Naive thymus-derived CD4-positive, alpha-beta T cell (primary cell): ENCODE measurements at regions not wholly inside any gene's neighbourhood (a gene's known extent, or its start where the extent isn't known, plus 50 kb on each side); places are given as distances from the start of the nearest gene placed in this dataset.
"Not testable (repeated sequence)": the region's sequence is repeated elsewhere in the genome, so short reads cannot be mapped to it uniquely, and the experiment has no call there.

Experiments used
- ATAC-seq: fragments of 150-1000 bp; cut with Tn5 transposase; 2 replicates; pipeline ENCODE4 v1.10.0; 2021; ENCODE audit warnings: mild to moderate bottlenecking, moderate library complexity
- CTCF ChIA-PET: fragments of 350-600 bp; sonication (Branson Sonifier 250); formaldehyde crosslinking; loops from one replicate; lab custom pipeline; 2021; ENCODE audit warnings: antibody characterized with exemption; lab: Charles Lee
- POLR2A ChIA-PET: fragments of 350-600 bp; sonication (Branson Sonifier 250); formaldehyde crosslinking; loops from one replicate; lab custom pipeline; 2021; ENCODE audit warnings: antibody characterized with exemption, inconsistent platforms; lab: Charles Lee
- DNase-seq, 9 donors: peaks; one replicate each; pipeline versions ENCODE4 v3.0.0 to v3.0.0-alpha.2; 2020 to 2022; ENCODE audit warnings: mixed read lengths in 1 of 9
- H3K27ac ChIP-seq: one replicate; pipeline ENCODE4 v1.7.0; 2013; ENCODE audit warnings: mild to moderate bottlenecking, low read depth, low read length, moderate library complexity
- H3K27me3 ChIP-seq, 2 donors: one replicate each; pipeline ENCODE4 v1.7.0; 2013; ENCODE audit warnings: low read length in 2 of 2, mild to moderate bottlenecking in 2 of 2, moderate library complexity in 2 of 2; ENCODE audit not compliant: control insufficient read depth in 2 of 2, insufficient read depth in 2 of 2
- H3K36me3 ChIP-seq, 3 experiments: 1 replicate in 2 of 3; 2 replicates in 1 of 3; pipeline ENCODE4 v1.7.0; 2013; ENCODE audit warnings: low read length in 3 of 3, mild to moderate bottlenecking in 3 of 3, moderate library complexity in 1 of 3; ENCODE audit not compliant: insufficient read depth in 3 of 3, control insufficient read depth in 2 of 3
- H3K4me1 ChIP-seq, 2 donors: one replicate each; pipeline ENCODE4 v1.7.0; 2013; ENCODE audit warnings: low read length in 2 of 2, mild to moderate bottlenecking in 2 of 2, moderate library complexity in 1 of 2; ENCODE audit not compliant: control insufficient read depth in 2 of 2, insufficient read depth in 2 of 2
- H3K4me3 ChIP-seq: 2 replicates; pipeline ENCODE4 v1.7.0; 2013; ENCODE audit warnings: mild to moderate bottlenecking, low read length
- H3K9me3 ChIP-seq, 3 experiments: 1 replicate in 2 of 3; 2 replicates in 1 of 3; pipeline ENCODE4 v1.7.0; 2013; ENCODE audit warnings: low read length in 3 of 3; ENCODE audit not compliant: control insufficient read depth in 2 of 3
- H3K27ac Mint-ChIP-seq, 9 donors: one replicate each; pipeline ENCODE4 v1.8.0; 2020 to 2022; ENCODE audit warnings: mixed read lengths in 9 of 9, mild to moderate bottlenecking in 8 of 9, moderate library complexity in 5 of 9, inconsistent platforms in 2 of 9
- H3K27me3 Mint-ChIP-seq, 5 donors: one replicate each; pipeline ENCODE4 v1.8.0; 2021 to 2022; ENCODE audit warnings: mixed read lengths in 5 of 5, mild to moderate bottlenecking in 1 of 5
- H3K36me3 Mint-ChIP-seq, 5 donors: one replicate each; pipeline ENCODE4 v1.8.0; 2020 to 2022; ENCODE audit warnings: mixed read lengths in 5 of 5, mild to moderate bottlenecking in 3 of 5, inconsistent platforms in 1 of 5
- H3K4me1 Mint-ChIP-seq, 7 donors: one replicate each; pipeline ENCODE4 v1.8.0; 2020 to 2022; ENCODE audit warnings: mixed read lengths in 7 of 7, mild to moderate bottlenecking in 3 of 7, inconsistent platforms in 1 of 7
- H3K4me3 Mint-ChIP-seq, 10 donors: one replicate each; pipeline ENCODE4 v1.8.0; 2020 to 2022; ENCODE audit warnings: mild to moderate bottlenecking in 10 of 10, mixed read lengths in 10 of 10, moderate library complexity in 6 of 10, inconsistent platforms in 2 of 10
- H3K9me3 Mint-ChIP-seq, 11 donors: one replicate each; pipeline ENCODE4 v1.8.0; 2020 to 2022; ENCODE audit warnings: mixed read lengths in 11 of 11, mild to moderate bottlenecking in 4 of 11, inconsistent platforms in 1 of 11, moderate library complexity in 1 of 11
- intact Hi-C, 2 donors: fragments of 100-400 bp; cut with micrococcal nuclease; formaldehyde crosslinking; loops; one replicate each; pipeline ENCODE4 v1.15.1; 2023

DNA sequence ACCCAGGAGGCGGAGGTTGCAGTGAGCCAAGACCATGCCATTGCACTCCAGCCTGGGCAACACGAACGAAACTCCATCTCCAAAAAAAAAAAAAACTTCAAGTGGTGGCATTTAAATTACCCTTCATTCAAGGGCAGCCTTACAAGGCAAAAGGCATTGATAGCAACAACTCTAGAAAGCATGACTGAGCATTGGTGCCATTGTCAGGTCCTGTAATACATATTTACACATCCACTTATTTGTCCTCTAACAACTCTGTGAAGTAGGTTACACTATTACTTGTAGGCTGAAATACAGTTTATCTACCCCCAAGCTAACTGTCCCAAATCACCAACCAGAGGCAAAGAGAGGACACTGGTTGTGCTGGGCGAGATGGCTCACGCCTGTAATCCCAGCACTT lies 52.7 kb upstream of the LARP1 start:
- Mint-ChIP-seq H3K36me3 (no peaks in the 10 kb centered on the region), H3K4me3 (no peak overlapping the region), H3K9me3 (no peaks in the 10 kb centered on the region), H3K27me3 (peaks cover 0 to 4% (median 2%) of the 10 kb centered on the region in 5 donors), H3K4me1 (no peaks in the 10 kb centered on the region), H3K27ac (no peak overlapping the region)
- H3K36me3 ChIP-seq = no peaks in the 10 kb centered on the region
- H3K9me3 ChIP-seq = no peaks in the 10 kb centered on the region
- ATAC-seq (no peak), DNase-seq (no peak)
- no peaks in the 10 kb centered on the region for H3K4me1 ChIP-seq
- H3K4me3 ChIP-seq = no peak overlapping the region
- ChIA-PET POLR2A (no interaction called here), CTCF (no interaction called here)
- H3K27ac ChIP-seq = no peak overlapping the region
- H3K27me3 ChIP-seq = no peaks in the 10 kb centered on the region
- intact Hi-C loops = no loop called here

DNA sequence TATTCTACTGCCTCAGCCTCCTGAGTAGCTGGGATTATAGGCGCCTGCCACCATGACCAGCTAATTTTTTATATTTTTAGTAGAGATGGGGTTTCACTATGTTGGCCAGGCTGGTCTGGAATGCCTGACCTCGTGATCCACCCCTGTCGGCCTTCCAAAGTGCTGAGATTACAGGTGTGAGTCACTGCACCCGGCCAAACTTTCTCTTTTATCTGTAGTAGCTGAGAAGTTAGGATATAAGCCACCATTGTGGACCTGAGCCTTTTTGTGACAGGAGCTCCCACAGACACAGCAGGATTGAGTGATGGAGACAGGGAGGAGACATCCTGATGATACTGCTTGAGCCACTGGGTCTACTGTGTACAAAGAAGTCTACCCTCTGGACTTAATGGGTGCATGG lies 53.5 kb upstream of the LARP1 start:
- H3K4me3 Mint-ChIP-seq, H3K36me3 Mint-ChIP-seq, intact Hi-C loops, H3K36me3 ChIP-seq, ATAC-seq, H3K27ac Mint-ChIP-seq, H3K4me1 ChIP-seq, POLR2A ChIA-PET, H3K27me3 Mint-ChIP-seq, H3K9me3 Mint-ChIP-seq, DNase-seq, H3K9me3 ChIP-seq, H3K27me3 ChIP-seq, CTCF ChIA-PET, H3K4me1 Mint-ChIP-seq, H3K4me3 ChIP-seq, H3K27ac ChIP-seq: not testable (repeated sequence)

DNA sequence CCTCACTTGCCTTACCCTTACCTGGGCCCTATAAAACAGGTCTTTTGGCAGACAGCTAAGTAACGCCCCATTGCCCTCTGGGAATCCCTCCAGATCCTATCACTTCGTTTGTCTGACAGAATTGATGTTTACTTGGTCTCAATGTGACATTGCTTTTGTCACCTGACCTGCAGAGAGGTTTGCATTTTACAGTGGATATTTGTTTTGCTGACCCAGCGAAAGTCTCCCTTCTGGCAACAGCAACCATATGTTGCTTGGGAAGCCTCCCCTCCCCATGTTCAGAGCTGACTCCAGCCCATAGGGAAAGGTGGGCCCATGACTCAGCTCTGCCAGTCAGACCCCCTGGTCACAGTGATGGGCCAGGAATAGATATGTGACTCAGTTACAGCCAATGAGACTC lies 54.0 kb upstream of the LARP1 start:
- Histone ChIP-seq H3K36me3 (no peaks in the 10 kb centered on the region), H3K27me3 (no peaks in the 10 kb centered on the region), H3K9me3 (no peaks in the 10 kb centered on the region), H3K4me3 (no peak overlapping the region), H3K27ac (no peak overlapping the region), H3K4me1 (no peaks in the 10 kb centered on the region)
- Mint-ChIP-seq H3K27ac (no peak overlapping the region), H3K36me3 (no peaks in the 10 kb centered on the region), H3K4me3 (no peak overlapping the region), H3K4me1 (no peaks in the 10 kb centered on the region), H3K9me3 (no peaks in the 10 kb centered on the region), H3K27me3 (peaks cover 0 to 4% (median 2%) of the 10 kb centered on the region in 5 donors)
- ATAC-seq = no peak
- ChIA-PET POLR2A (no interaction called here), CTCF (no interaction called here)
- intact Hi-C loops = no loop called here
- DNase-seq = no peak

DNA sequence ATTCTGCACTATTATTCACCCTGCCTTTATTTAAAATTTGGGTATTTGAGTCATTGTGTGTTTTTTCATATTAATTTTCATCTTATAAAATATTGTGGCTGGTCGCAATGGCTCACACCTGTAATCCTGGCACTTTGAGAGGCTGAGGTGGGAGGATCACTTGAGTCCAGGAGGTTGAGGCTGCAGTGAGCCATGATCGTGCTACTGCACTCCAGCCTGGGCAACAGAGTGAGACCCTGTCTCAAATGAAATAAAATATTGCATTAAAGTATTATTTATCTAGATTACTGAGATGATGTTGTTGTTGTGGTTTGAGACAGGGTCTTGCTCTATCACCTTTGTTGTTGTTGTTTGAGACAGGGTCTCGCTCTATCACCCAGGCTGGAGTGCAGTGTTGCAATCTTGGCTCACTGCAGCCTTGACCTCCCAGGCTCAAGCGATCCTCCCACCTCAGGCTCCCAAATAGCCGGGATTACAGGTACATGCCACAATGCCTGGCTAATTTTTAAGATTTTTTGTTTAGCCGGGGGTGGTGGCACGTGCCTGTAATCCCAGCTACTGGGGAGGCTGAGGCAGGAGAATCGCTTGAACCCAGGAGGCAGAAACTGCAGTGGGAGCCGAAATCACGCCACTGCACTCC lies 54.8 kb upstream of the LARP1 start:
- POLR2A ChIA-PET, ATAC-seq, H3K4me3 ChIP-seq, H3K36me3 ChIP-seq, H3K4me3 Mint-ChIP-seq, DNase-seq, H3K27ac ChIP-seq, H3K27me3 ChIP-seq, CTCF ChIA-PET, H3K36me3 Mint-ChIP-seq, H3K27me3 Mint-ChIP-seq, H3K9me3 ChIP-seq, intact Hi-C loops, H3K4me1 ChIP-seq, H3K9me3 Mint-ChIP-seq, H3K27ac Mint-ChIP-seq, H3K4me1 Mint-ChIP-seq: not testable (repeated sequence)

DNA sequence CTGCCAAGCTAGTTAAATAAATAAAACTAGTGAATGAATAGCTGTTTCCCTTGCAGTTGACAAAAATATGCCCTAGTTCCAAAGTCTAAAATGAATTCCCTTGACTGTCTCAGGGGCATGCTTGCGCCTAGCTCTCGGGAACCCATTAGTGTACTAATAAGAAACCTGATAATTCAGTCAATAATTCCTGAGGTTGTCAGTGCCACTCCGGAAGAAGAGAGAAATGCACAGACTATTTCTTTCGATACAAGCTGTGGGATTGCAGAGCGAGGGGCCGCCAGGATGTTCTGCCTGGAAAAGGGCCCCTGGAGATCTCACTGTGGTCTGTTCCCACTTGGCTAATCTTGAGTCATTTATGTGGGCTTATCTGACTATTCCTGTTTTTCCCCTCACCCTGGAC lies 56.4 kb upstream of the LARP1 start:
- Histone ChIP-seq H3K36me3 (no peaks in the 10 kb centered on the region), H3K9me3 (no peaks in the 10 kb centered on the region), H3K4me1 (no peaks in the 10 kb centered on the region), H3K4me3 (no peak overlapping the region), H3K27me3 (no peaks in the 10 kb centered on the region), H3K27ac (no peak overlapping the region)
- no peak overlapping the region for H3K27ac Mint-ChIP-seq
- CTCF ChIA-PET = no interaction called here
- H3K27me3 Mint-ChIP-seq = peaks cover 0 to 4% (median 2%) of the 10 kb centered on the region in 5 donors
- intact Hi-C loops = no loop called here
- POLR2A ChIA-PET = no interaction called here
- DNase-seq = no peak
- no peaks in the 10 kb centered on the region for H3K36me3 Mint-ChIP-seq
- no peak for ATAC-seq
- no peaks in the 10 kb centered on the region for H3K9me3 Mint-ChIP-seq
- no peaks in the 10 kb centered on the region for H3K4me1 Mint-ChIP-seq
- no peak overlapping the region for H3K4me3 Mint-ChIP-seq

DNA sequence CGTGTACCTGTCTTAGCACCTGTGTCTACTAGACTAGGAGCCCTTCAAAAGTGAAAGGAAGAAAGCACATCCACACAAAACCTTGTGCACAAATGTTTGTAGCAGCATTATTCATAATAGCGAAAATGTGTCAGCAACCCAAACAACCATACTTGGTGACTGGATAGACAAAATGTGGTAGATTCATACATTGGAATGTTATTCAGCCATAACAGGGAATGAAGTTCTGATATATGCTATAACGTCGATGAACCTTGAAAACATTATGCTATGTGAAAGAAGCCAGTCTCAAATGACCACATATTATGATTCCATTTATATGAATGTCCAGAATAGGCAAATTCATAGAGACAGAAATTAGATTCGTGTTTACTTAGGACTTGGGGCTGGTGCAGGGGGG lies 57.8 kb upstream of the LARP1 start:
- H3K4me3 Mint-ChIP-seq = no peak overlapping the region
- no peak for DNase-seq
- Histone ChIP-seq H3K4me1 (no peaks in the 10 kb centered on the region), H3K36me3 (no peaks in the 10 kb centered on the region), H3K4me3 (no peak overlapping the region), H3K27ac (no peak overlapping the region), H3K27me3 (no peaks in the 10 kb centered on the region), H3K9me3 (no peaks in the 10 kb centered on the region)
- H3K27me3 Mint-ChIP-seq = peaks cover 3 to 4% (median 4%) of the 10 kb centered on the region in 5 donors
- CTCF ChIA-PET = no interaction called here
- H3K36me3 Mint-ChIP-seq = no peaks in the 10 kb centered on the region
- POLR2A ChIA-PET = no interaction called here
- H3K27ac Mint-ChIP-seq = no peak overlapping the region
- H3K9me3 Mint-ChIP-seq = peaks cover 0 to 3% (median 0%) of the 10 kb centered on the region in 11 donors
- H3K4me1 Mint-ChIP-seq = peaks cover 0 to 1% (median 0%) of the 10 kb centered on the region in 7 donors
- intact Hi-C loops = no loop called here
- ATAC-seq = no peak

DNA sequence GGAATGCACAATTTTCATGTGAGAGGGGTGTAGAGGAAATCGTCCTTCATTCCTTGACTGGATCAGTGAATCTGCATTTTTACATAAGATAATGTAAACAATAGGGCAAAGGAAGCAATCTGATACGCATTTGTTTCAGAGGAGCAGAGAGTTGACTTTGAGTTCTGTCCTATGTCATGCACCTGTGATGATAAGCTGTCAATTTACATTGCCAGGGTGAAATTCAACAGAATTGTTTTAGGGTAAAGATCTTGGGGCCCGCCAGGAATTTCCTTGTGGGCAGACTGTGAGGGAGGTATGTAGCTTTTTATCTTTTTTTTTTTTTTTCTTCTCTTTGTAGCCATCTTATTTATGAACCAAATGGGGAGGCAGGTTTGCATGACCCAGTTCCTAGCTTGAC lies 58.3 kb upstream of the LARP1 start:
- no peaks in the 10 kb centered on the region for H3K27me3 ChIP-seq
- H3K27me3 Mint-ChIP-seq = peaks cover 4 to 8% (median 8%) of the 10 kb centered on the region in 5 donors
- peaks cover 0 to 8% (median 0%) of the 10 kb centered on the region in 11 donors for H3K9me3 Mint-ChIP-seq
- ChIA-PET CTCF (no interaction called here), POLR2A (no interaction called here)
- ATAC-seq (no peak), DNase-seq (no peak)
- H3K36me3 ChIP-seq = no peaks in the 10 kb centered on the region
- no peak overlapping the region for H3K4me3 Mint-ChIP-seq
- H3K4me3 ChIP-seq = no peak overlapping the region
- peaks cover 0 to 2% (median 0%) of the 10 kb centered on the region in 7 donors for H3K4me1 Mint-ChIP-seq
- H3K4me1 ChIP-seq = no peaks in the 10 kb centered on the region
- no peaks in the 10 kb centered on the region for H3K9me3 ChIP-seq
- no peak overlapping the region for H3K27ac ChIP-seq
- intact Hi-C loops = no loop called here
- no peaks in the 10 kb centered on the region for H3K36me3 Mint-ChIP-seq
- no peak overlapping the region for H3K27ac Mint-ChIP-seq
